GM23338 (cell line): ENCODE measurements at regions not wholly inside any gene's neighbourhood (a gene's known extent, or its start where the extent isn't known, plus 50 kb on each side); places are given as distances from the start of the nearest gene placed in this dataset.

Experiments used
- ATAC-seq: fragments of 200-7000 bp; cut with Tn5 transposase; 3 replicates; pipeline ENCODE4 v1.9.1; 2020
- DNase-seq: peaks from one replicate; pipeline ENCODE4 v3.0.0-alpha.2; 2015; ENCODE audit warnings: low spot score
- H2AFZ ChIP-seq: fragments of 200-600 bp; sonication (generic); 2 replicates; pipeline ENCODE4 v1.8.0; 2016; ENCODE audit warnings: antibody characterized with exemption, mild to moderate bottlenecking, moderate library complexity
- H3F3A ChIP-seq: fragments of 200-600 bp; sonication (generic); replicated peaks from 2 replicates; pipeline ENCODE4 v1.8.0; 2017; ENCODE audit warnings: antibody characterized with exemption, mixed run types, low read depth
- H3K27ac ChIP-seq: fragments of 200-600 bp; sonication (generic); 2 replicates; pipeline ENCODE4 v1.6.1; 2016; ENCODE audit warnings: low read depth
- H3K27me3 ChIP-seq: fragments of 200-600 bp; sonication (generic); 2 replicates; pipeline ENCODE4 v1.8.0; 2016; ENCODE audit warnings: mild to moderate bottlenecking, mixed run types, moderate library complexity; ENCODE audit not compliant: insufficient read depth
- H3K36me3 ChIP-seq: fragments of 200-600 bp; sonication (generic); 2 replicates; pipeline ENCODE4 v1.8.0; 2016; ENCODE audit warnings: mild to moderate bottlenecking; ENCODE audit not compliant: insufficient read depth
- H3K4me1 ChIP-seq: fragments of 200-600 bp; sonication (generic); 2 replicates; pipeline ENCODE4 v1.8.0; 2016; ENCODE audit warnings: mild to moderate bottlenecking, moderate library complexity; ENCODE audit not compliant: insufficient read depth
- H3K4me2 ChIP-seq: fragments of 200-600 bp; sonication (generic); 2 replicates; pipeline ENCODE4 v1.7.1; 2017; ENCODE audit warnings: mixed run types
- H3K4me3 ChIP-seq: fragments of 200-600 bp; sonication (generic); 2 replicates; pipeline ENCODE4 v1.6.1; 2016; ENCODE audit warnings: mixed run types
- H3K79me2 ChIP-seq: fragments of 200-600 bp; sonication (generic); replicated peaks from 2 replicates; pipeline ENCODE4 v1.8.0; 2017; ENCODE audit warnings: mild to moderate bottlenecking; ENCODE audit not compliant: insufficient read depth
- H3K9me2 ChIP-seq: fragments of 200-600 bp; sonication (generic); 2 replicates; pipeline ENCODE4 v1.8.0; 2017; ENCODE audit not compliant: insufficient read depth
- H4K20me1 ChIP-seq: fragments of 200-600 bp; sonication (generic); replicated peaks from 2 replicates; pipeline ENCODE4 v1.8.0; 2017; ENCODE audit warnings: mild to moderate bottlenecking; ENCODE audit not compliant: insufficient read depth
- H3K27ac Mint-ChIP-seq: 2 replicates; pipeline ENCODE4 v1.8.0; 2020; ENCODE audit warnings: inconsistent platforms, mild to moderate bottlenecking, moderate library complexity, mixed read lengths
- H3K27me3 Mint-ChIP-seq: 3 replicates; pipeline ENCODE4 v1.8.0; 2022; ENCODE audit warnings: low read depth, mild to moderate bottlenecking, moderate library complexity, mixed read lengths, inconsistent platforms; ENCODE audit not compliant: insufficient read depth, poor library complexity
- H3K36me3 Mint-ChIP-seq: 3 replicates; pipeline ENCODE4 v1.8.0; 2021; ENCODE audit warnings: low read depth, mild to moderate bottlenecking, inconsistent platforms, moderate library complexity, mixed read lengths
- H3K4me1 Mint-ChIP-seq: 3 replicates; pipeline ENCODE4 v1.8.0; 2020; ENCODE audit warnings: mild to moderate bottlenecking, inconsistent platforms, mixed read lengths
- H3K4me3 Mint-ChIP-seq: 3 replicates; pipeline ENCODE4 v1.8.0; 2021; ENCODE audit warnings: moderate library complexity, mild to moderate bottlenecking, inconsistent platforms, mixed read lengths
- H3K9me3 Mint-ChIP-seq: 3 replicates; pipeline ENCODE4 v1.8.0; 2020; ENCODE audit warnings: moderate library complexity, mild to moderate bottlenecking, inconsistent platforms, mixed read lengths
- CREB1 ChIP-seq: fragments of 250-450 bp; sonication (Bioruptor Pico); IDR thresholded peaks from 2 replicates; pipeline ENCODE4 v1.5.0; 2020; ENCODE audit warnings: low read depth, mild to moderate bottlenecking, moderate library complexity
- EZH2 ChIP-seq: fragments of 200-600 bp; sonication (generic); IDR thresholded peaks from one replicate; pipeline ENCODE4 v1.8.0; 2017; ENCODE audit warnings: antibody characterized with exemption, mild to moderate bottlenecking, low read depth; ENCODE audit not compliant: unreplicated experiment
- EZH2phosphoT487 ChIP-seq: fragments of 200-600 bp; sonication (generic); IDR thresholded peaks from one replicate; pipeline ENCODE4 v1.8.1; 2018; ENCODE audit warnings: antibody characterized with exemption; ENCODE audit not compliant: unreplicated experiment
- JUNB ChIP-seq: IDR thresholded peaks from one replicate; pipeline ENCODE4 v1.6.1; 2016; ENCODE audit warnings: antibody characterized with exemption; ENCODE audit not compliant: unreplicated experiment
- NANOG ChIP-seq: IDR thresholded peaks from 2 replicates; pipeline ENCODE4 v1.6.1; 2016; ENCODE audit warnings: antibody characterized with exemption, borderline replicate concordance
- POLR2AphosphoS5 ChIP-seq: IDR thresholded peaks from 2 replicates; pipeline ENCODE4 v1.6.1; 2016; ENCODE audit warnings: antibody characterized with exemption, low read depth
- STAT1 ChIP-seq: IDR thresholded peaks from one replicate; pipeline ENCODE4 v1.6.1; 2016; ENCODE audit warnings: antibody characterized with exemption; ENCODE audit not compliant: unreplicated experiment
- ZNF114 ChIP-seq: fragments of 250-450 bp; sonication (Bioruptor Pico); IDR thresholded peaks from 2 replicates; pipeline ENCODE4 v1.5.0; 2020; ENCODE audit warnings: mild to moderate bottlenecking, moderate library complexity
- ZNF331 ChIP-seq: fragments of 250-450 bp; sonication (Bioruptor Pico); IDR thresholded peaks from 2 replicates; pipeline ENCODE4 v1.5.0; 2020; ENCODE audit warnings: low read depth, mild to moderate bottlenecking, moderate library complexity
- TF ChIP-seq, protein P1 (sequence below), 2 experiments: fragments of 200-600 bp in 1 of 2; sonication (generic) in 1 of 2; conservative IDR thresholded peaks; 2 replicates each; pipeline versions ENCODE4 v1.5.1 to v1.6.1; 2016 to 2017; ENCODE audit warnings: antibody characterized with exemption in 2 of 2, low read depth in 2 of 2, mild to moderate bottlenecking in 2 of 2, moderate library complexity in 1 of 2
- TF ChIP-seq, protein P2 (sequence below): fragments of 250-450 bp; sonication (Bioruptor Pico); IDR thresholded peaks from 2 replicates; pipeline ENCODE4 v1.5.0; 2020; ENCODE audit warnings: mild to moderate bottlenecking, moderate library complexity
- TF ChIP-seq, protein P3 (sequence below): IDR thresholded peaks from one replicate; pipeline ENCODE4 v1.6.1; 2018; ENCODE audit warnings: antibody characterized with exemption; ENCODE audit not compliant: unreplicated experiment
- TF ChIP-seq, protein P4 (sequence below): IDR thresholded peaks from 2 replicates; pipeline ENCODE4 v1.6.1; 2016; ENCODE audit warnings: antibody characterized with exemption

DNA sequence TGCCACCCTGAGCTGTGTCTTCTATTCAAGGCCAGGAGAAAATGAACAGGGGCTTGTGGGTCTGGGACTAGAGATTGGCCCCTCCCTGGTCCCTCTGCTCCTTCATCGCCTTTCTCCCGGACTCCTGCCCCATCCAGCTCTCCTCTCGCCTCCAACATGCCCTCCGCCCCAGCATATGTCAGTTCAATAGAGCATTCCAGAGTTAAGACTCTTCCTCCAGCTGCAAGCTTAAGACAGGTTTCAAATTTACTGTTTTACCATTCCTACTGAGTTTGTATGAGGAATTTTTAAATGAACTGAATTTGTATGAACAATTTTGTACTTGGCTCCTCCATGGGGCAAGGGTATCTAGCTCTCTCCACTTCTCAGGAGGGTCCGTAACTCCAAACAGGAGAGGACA, 195.6 kb downstream of the TBC1D2B start:
- no peaks in the 10 kb centered on the region for H3K36me3 Mint-ChIP-seq
- DNase-seq = no peak
- Histone ChIP-seq H3K4me2 (no peak overlapping the region), H3K27me3 (no peaks in the 10 kb centered on the region), H3K27ac (no peak overlapping the region), H3F3A (no peaks in the 10 kb centered on the region), H3K4me3 (no peak overlapping the region), H3K9me2 (no peaks in the 10 kb centered on the region), H3K4me1 (no peaks in the 10 kb centered on the region), H3K79me2 (no peaks in the 10 kb centered on the region), H2AFZ (no peak overlapping the region), H4K20me1 (no peaks in the 10 kb centered on the region), H3K36me3 (no peaks in the 10 kb centered on the region)
- TF ChIP-seq, protein P1, sequence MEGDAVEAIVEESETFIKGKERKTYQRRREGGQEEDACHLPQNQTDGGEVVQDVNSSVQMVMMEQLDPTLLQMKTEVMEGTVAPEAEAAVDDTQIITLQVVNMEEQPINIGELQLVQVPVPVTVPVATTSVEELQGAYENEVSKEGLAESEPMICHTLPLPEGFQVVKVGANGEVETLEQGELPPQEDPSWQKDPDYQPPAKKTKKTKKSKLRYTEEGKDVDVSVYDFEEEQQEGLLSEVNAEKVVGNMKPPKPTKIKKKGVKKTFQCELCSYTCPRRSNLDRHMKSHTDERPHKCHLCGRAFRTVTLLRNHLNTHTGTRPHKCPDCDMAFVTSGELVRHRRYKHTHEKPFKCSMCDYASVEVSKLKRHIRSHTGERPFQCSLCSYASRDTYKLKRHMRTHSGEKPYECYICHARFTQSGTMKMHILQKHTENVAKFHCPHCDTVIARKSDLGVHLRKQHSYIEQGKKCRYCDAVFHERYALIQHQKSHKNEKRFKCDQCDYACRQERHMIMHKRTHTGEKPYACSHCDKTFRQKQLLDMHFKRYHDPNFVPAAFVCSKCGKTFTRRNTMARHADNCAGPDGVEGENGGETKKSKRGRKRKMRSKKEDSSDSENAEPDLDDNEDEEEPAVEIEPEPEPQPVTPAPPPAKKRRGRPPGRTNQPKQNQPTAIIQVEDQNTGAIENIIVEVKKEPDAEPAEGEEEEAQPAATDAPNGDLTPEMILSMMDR (conservative IDR thresholded peaks at IDR 0.05; ENCODE audit: low read depth in 2 of 2) = no peak
- TF ChIP-seq STAT1 (no peak), NANOG (no peak), ZNF331 (CRISPR knock-in tag) (no peak), EZH2phosphoT487 (no peak), EZH2 (no peak), CREB1 (CRISPR knock-in tag) (no peak), POLR2AphosphoS5 (no peak), ZNF114 (no peak), JUNB (no peak)
- TF ChIP-seq, protein P2, sequence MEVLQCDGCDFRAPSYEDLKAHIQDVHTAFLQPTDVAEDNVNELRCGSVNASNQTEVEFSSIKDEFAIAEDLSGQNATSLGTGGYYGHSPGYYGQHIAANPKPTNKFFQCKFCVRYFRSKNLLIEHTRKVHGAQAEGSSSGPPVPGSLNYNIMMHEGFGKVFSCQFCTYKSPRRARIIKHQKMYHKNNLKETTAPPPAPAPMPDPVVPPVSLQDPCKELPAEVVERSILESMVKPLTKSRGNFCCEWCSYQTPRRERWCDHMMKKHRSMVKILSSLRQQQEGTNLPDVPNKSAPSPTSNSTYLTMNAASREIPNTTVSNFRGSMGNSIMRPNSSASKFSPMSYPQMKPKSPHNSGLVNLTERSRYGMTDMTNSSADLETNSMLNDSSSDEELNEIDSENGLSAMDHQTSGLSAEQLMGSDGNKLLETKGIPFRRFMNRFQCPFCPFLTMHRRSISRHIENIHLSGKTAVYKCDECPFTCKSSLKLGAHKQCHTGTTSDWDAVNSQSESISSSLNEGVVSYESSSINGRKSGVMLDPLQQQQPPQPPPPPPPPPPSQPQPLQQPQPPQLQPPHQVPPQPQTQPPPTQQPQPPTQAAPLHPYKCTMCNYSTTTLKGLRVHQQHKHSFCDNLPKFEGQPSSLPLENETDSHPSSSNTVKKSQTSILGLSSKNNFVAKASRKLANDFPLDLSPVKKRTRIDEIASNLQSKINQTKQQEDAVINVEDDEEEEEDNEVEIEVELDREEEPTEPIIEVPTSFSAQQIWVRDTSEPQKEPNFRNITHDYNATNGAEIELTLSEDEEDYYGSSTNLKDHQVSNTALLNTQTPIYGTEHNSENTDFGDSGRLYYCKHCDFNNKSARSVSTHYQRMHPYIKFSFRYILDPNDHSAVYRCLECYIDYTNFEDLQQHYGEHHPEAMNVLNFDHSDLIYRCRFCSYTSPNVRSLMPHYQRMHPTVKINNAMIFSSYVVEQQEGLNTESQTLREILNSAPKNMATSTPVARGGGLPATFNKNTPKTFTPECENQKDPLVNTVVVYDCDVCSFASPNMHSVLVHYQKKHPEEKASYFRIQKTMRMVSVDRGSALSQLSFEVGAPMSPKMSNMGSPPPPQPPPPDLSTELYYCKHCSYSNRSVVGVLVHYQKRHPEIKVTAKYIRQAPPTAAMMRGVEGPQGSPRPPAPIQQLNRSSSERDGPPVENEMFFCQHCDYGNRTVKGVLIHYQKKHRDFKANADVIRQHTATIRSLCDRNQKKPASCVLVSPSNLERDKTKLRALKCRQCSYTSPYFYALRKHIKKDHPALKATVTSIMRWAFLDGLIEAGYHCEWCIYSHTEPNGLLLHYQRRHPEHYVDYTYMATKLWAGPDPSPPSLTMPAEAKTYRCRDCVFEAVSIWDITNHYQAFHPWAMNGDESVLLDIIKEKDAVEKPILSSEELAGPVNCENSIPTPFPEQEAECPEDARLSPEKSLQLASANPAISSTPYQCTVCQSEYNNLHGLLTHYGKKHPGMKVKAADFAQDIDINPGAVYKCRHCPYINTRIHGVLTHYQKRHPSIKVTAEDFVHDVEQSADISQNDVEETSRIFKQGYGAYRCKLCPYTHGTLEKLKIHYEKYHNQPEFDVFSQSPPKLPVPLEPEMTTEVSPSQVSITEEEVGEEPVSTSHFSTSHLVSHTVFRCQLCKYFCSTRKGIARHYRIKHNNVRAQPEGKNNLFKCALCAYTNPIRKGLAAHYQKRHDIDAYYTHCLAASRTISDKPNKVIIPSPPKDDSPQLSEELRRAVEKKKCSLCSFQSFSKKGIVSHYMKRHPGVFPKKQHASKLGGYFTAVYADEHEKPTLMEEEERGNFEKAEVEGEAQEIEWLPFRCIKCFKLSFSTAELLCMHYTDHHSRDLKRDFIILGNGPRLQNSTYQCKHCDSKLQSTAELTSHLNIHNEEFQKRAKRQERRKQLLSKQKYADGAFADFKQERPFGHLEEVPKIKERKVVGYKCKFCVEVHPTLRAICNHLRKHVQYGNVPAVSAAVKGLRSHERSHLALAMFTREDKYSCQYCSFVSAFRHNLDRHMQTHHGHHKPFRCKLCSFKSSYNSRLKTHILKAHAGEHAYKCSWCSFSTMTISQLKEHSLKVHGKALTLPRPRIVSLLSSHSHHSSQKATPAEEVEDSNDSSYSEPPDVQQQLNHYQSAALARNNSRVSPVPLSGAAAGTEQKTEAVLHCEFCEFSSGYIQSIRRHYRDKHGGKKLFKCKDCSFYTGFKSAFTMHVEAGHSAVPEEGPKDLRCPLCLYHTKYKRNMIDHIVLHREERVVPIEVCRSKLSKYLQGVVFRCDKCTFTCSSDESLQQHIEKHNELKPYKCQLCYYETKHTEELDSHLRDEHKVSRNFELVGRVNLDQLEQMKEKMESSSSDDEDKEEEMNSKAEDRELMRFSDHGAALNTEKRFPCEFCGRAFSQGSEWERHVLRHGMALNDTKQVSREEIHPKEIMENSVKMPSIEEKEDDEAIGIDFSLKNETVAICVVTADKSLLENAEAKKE (CRISPR knock-in tag) = no peak
- TF ChIP-seq, protein P3, sequence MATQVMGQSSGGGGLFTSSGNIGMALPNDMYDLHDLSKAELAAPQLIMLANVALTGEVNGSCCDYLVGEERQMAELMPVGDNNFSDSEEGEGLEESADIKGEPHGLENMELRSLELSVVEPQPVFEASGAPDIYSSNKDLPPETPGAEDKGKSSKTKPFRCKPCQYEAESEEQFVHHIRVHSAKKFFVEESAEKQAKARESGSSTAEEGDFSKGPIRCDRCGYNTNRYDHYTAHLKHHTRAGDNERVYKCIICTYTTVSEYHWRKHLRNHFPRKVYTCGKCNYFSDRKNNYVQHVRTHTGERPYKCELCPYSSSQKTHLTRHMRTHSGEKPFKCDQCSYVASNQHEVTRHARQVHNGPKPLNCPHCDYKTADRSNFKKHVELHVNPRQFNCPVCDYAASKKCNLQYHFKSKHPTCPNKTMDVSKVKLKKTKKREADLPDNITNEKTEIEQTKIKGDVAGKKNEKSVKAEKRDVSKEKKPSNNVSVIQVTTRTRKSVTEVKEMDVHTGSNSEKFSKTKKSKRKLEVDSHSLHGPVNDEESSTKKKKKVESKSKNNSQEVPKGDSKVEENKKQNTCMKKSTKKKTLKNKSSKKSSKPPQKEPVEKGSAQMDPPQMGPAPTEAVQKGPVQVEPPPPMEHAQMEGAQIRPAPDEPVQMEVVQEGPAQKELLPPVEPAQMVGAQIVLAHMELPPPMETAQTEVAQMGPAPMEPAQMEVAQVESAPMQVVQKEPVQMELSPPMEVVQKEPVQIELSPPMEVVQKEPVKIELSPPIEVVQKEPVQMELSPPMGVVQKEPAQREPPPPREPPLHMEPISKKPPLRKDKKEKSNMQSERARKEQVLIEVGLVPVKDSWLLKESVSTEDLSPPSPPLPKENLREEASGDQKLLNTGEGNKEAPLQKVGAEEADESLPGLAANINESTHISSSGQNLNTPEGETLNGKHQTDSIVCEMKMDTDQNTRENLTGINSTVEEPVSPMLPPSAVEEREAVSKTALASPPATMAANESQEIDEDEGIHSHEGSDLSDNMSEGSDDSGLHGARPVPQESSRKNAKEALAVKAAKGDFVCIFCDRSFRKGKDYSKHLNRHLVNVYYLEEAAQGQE = no peak
- TF ChIP-seq, protein P4, sequence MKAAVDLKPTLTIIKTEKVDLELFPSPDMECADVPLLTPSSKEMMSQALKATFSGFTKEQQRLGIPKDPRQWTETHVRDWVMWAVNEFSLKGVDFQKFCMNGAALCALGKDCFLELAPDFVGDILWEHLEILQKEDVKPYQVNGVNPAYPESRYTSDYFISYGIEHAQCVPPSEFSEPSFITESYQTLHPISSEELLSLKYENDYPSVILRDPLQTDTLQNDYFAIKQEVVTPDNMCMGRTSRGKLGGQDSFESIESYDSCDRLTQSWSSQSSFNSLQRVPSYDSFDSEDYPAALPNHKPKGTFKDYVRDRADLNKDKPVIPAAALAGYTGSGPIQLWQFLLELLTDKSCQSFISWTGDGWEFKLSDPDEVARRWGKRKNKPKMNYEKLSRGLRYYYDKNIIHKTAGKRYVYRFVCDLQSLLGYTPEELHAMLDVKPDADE = no peak
- no peaks in the 10 kb centered on the region; the same call in 2 of the 3 replicates for H3K4me1 Mint-ChIP-seq
- ATAC-seq = no peak
- H3K27ac Mint-ChIP-seq = no peak overlapping the region
- H3K9me3 Mint-ChIP-seq = no peaks in the 10 kb centered on the region
- peaks cover 2% of the 10 kb centered on the region for H3K27me3 Mint-ChIP-seq
- no peak overlapping the region for H3K4me3 Mint-ChIP-seq
